ENCODE measurements at regions not wholly inside any gene's neighbourhood (a gene's known extent, or its start where the extent isn't known, plus 50 kb on each side); places are given as distances from the start of the nearest gene placed in this dataset.

GRCh38 chr5:38124321-38124720 lies 134.0 kb upstream of the EGFLAM start:
- Histone ChIP-seq H3K4me1 (no peaks in the 10 kb centered on the region), H3K9me3 (replicated peaks) (peaks cover 2% of the 10 kb centered on the region), H3K27ac (replicated peaks) (no peak overlapping the region), H3K36me3 (no peaks in the 10 kb centered on the region), H3K27me3 (ENCODE audit: low read depth) (no peaks in the 10 kb centered on the region), H3K4me3 (no peak overlapping the region)
- DNase-seq, result no peak
- intact Hi-C loops (cut with micrococcal nuclease), result no loop called here
- TF ChIP-seq CTCF (IDR thresholded peaks at IDR 0.05; ENCODE audit: borderline replicate concordance), result no peak

GRCh38 chr5:38121420-38121819 lies 136.9 kb upstream of the EGFLAM start:
- DNase-seq, result no peak
- Histone ChIP-seq H3K9me3 (replicated peaks) (peaks cover 2% of the 10 kb centered on the region), H3K27ac (replicated peaks) (no peak overlapping the region), H3K4me3 (no peak overlapping the region), H3K4me1 (no peaks in the 10 kb centered on the region), H3K27me3 (ENCODE audit: low read depth) (no peaks in the 10 kb centered on the region), H3K36me3 (no peaks in the 10 kb centered on the region)
- no peak for TF ChIP-seq CTCF (IDR thresholded peaks at IDR 0.05; ENCODE audit: borderline replicate concordance)
- intact Hi-C loops (cut with micrococcal nuclease), result no loop called here

- H3K9me3 ChIP-seq (replicated peaks), result peaks cover 2% of the 10 kb centered on the region
- no peaks in the 10 kb centered on the region for H3K36me3 ChIP-seq
- DNase-seq, result no peak
- no peaks in the 10 kb centered on the region for H3K4me1 ChIP-seq
- no peaks in the 10 kb centered on the region for H3K27me3 ChIP-seq (ENCODE audit: low read depth)
- no peak for TF ChIP-seq CTCF (IDR thresholded peaks at IDR 0.05; ENCODE audit: borderline replicate concordance)
- no peak overlapping the region for H3K27ac ChIP-seq (replicated peaks)
- H3K4me3 ChIP-seq, result no peak overlapping the region
- intact Hi-C loops (cut with micrococcal nuclease), result no loop called here
Measured at GRCh38 chr5:38119836-38120235, 138.5 kb upstream of the EGFLAM start.

- Histone ChIP-seq H3K27me3 (ENCODE audit: low read depth) (no peaks in the 10 kb centered on the region), H3K4me3 (no peak overlapping the region), H3K27ac (replicated peaks) (no peak overlapping the region), H3K36me3 (no peaks in the 10 kb centered on the region), H3K4me1 (peaks cover 6% of the 10 kb centered on the region), H3K9me3 (replicated peaks) (peaks cover 2% of the 10 kb centered on the region)
- intact Hi-C loops (cut with micrococcal nuclease), result no loop called here
- DNase-seq, result no peak
- no peak for TF ChIP-seq CTCF (IDR thresholded peaks at IDR 0.05; ENCODE audit: borderline replicate concordance)
Measured at GRCh38 chr5:38117784-38118479, 140.4 kb upstream of the EGFLAM start.

- DNase-seq, result no peak
- no peaks in the 10 kb centered on the region for H3K36me3 ChIP-seq
- peaks cover 11% of the 10 kb centered on the region for H3K4me1 ChIP-seq
- no peak overlapping the region for H3K27ac ChIP-seq (replicated peaks)
- no peak for TF ChIP-seq CTCF (IDR thresholded peaks at IDR 0.05; ENCODE audit: borderline replicate concordance)
- no peak overlapping the region for H3K4me3 ChIP-seq
- H3K27me3 ChIP-seq (ENCODE audit: low read depth), result no peaks in the 10 kb centered on the region
- intact Hi-C loops (cut with micrococcal nuclease), result no loop called here
- H3K9me3 ChIP-seq (replicated peaks), result no peaks in the 10 kb centered on the region
Measured at GRCh38 chr5:38115318-38115827, 143.0 kb upstream of the EGFLAM start.

Measured in left ventricle myocardium inferior (tissue), 1 donor.